Mammary epithelial cell (primary cell): ENCODE measurements at regions not wholly inside any gene's neighbourhood (a gene's known extent, or its start where the extent isn't known, plus 50 kb on each side); places are given as distances from the start of the nearest gene placed in this dataset.

Source experiments
- EZH2 ChIP-seq: IDR thresholded peaks from 2 replicates; pipeline ENCODE4 v1.6.1; 2012; ENCODE audit warnings: low read length, inconsistent platforms, borderline replicate concordance
- TF ChIP-seq, protein P1 (sequence below), 2 donors: IDR thresholded peaks in 1 of 2; conservative IDR thresholded peaks in 1 of 2; 2 replicates each; pipeline ENCODE4 v1.5.1; 2011 to 2012; ENCODE audit warnings: inconsistent platforms in 2 of 2, low read length in 2 of 2, mild to moderate bottlenecking in 2 of 2, control low read depth in 1 of 2, low read depth in 1 of 2; ENCODE audit not compliant: insufficient read depth in 1 of 2; ENCODE audit errors: extremely low read depth in 1 of 2

- TF ChIP-seq, protein P1, sequence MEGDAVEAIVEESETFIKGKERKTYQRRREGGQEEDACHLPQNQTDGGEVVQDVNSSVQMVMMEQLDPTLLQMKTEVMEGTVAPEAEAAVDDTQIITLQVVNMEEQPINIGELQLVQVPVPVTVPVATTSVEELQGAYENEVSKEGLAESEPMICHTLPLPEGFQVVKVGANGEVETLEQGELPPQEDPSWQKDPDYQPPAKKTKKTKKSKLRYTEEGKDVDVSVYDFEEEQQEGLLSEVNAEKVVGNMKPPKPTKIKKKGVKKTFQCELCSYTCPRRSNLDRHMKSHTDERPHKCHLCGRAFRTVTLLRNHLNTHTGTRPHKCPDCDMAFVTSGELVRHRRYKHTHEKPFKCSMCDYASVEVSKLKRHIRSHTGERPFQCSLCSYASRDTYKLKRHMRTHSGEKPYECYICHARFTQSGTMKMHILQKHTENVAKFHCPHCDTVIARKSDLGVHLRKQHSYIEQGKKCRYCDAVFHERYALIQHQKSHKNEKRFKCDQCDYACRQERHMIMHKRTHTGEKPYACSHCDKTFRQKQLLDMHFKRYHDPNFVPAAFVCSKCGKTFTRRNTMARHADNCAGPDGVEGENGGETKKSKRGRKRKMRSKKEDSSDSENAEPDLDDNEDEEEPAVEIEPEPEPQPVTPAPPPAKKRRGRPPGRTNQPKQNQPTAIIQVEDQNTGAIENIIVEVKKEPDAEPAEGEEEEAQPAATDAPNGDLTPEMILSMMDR (conservative IDR thresholded peaks at IDR 0.05 in 1 of 2, IDR thresholded peaks at IDR 0.05 in 1 of 2; ENCODE audit: extremely low read depth in 1 of 2, insufficient read depth in 1 of 2, low read depth in 1 of 2, low read length in 2 of 2) = no peak
- no peak for TF ChIP-seq EZH2
These were observed 205.7 kb downstream of the CYP26B1 start for GRCh38 chr2:71941726-71942525.
